Left cardiac atrium (tissue), 4 donors: ENCODE measurements at regions not wholly inside any gene's neighbourhood (a gene's known extent, or its start where the extent isn't known, plus 50 kb on each side); places are given as distances from the start of the nearest gene placed in this dataset.

Experiments
- ATAC-seq, 2 donors: fragments of 200-7000 bp; cut with Tn5 transposase; one replicate each; pipeline ENCODE4 v1.9.1; 2020; ENCODE audit warnings: mild to moderate bottlenecking in 2 of 2, moderate library complexity in 2 of 2
- DNase-seq: peaks from one replicate; pipeline ENCODE4 v3.0.0-alpha.2; 2020
- intact Hi-C, 2 donors: fragments of 100-400 bp; cut with DNase I; formaldehyde crosslinking; loops; one replicate each; pipeline versions ENCODE4 v1.14.1 to v1.15.1; 2022 to 2023
- donor health status: DM: no; HTN: yes; CAD: no.
- donor health status: DM: no; HTN: yes; CAD: no; lungs with severe emphysema.
- donor health status: DM: yes; HTN: yes; CAD: no.
- donor health status: Dilated cardiomyopathy.

DNA sequence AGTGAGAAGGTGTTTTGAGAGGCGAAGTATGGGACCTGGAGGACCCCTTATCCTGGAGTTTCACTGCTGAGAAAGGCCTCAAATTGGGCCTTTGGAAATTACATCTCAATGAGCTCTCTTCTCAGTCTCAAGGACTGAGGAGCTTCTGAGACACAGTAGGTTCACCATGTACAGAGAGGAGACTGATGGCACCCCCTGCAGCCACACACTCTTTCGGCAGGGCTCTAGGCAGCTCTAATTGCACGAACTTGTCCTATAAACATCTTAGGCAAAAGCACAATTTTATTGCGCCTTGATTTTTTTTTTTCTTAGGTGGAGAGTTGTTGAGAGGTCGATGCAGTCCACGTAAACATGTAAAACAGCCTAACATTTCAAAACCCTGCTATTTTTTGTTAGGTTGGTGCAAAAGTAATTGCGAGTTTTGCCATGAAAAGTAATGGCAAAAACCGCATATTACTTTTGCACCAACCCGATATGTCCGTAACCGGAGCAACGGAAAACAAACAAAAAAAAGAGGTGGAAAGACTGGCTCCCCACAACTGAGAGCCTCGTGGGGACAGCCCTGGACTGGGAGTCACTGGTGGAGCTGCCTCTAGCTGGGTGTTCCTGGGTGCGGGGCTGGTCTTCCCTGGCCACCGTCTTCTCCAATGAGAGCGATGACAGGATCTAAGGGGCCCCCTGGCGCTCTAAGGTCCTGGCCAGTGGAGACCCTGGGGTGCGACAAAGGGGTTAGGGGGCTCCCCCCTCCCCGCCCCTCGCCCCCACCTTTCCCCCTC lies 84.0 kb upstream of the EYA2 start:
- no peak for ATAC-seq
- no peak for DNase-seq
- intact Hi-C loops: no loop called here

DNA sequence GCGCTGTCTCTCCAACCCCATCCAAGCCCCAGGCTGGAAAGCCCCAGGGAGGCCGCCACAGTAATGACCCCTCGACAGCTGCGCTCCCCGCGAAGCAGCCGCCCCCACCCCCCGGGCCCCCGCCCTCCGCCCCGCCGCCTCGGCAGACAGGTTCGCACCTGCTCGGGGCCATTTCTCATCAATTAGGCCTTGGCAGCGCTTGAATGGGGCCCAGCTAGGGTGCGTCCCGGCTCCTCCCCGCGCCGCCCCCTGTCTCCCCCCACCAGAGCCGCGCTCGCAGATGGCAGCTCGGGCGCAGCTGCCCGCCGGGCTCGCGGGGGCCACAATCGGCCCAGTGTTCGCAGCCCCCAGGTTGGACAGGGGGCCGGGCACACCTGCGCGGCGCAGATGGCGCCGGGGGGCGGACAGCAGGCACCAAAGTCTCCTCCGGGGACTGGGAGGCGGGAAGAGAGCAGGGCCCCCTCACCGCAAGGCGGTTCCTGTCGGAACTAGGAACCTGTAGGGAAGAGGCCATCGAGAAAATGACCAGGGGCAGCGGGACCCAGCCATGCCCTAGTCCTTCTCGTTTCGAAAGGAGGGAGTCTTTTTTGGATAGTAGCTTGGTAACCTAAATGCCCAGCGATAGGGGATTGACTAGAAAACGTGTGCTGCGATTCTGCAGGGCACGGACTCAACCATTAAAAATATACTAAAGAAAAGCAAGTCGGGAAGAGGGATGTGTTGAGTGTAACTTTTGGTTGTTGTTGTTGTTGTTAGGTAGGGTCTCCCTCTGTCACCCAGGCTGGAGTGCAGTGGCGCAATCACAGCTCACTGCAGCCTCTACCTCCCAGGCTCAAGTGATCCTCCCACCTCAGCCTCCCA lies 83.2 kb upstream of the EYA2 start:
- DNase-seq (no peak), ATAC-seq (no peak)
- intact Hi-C loops: no loop called here

DNA sequence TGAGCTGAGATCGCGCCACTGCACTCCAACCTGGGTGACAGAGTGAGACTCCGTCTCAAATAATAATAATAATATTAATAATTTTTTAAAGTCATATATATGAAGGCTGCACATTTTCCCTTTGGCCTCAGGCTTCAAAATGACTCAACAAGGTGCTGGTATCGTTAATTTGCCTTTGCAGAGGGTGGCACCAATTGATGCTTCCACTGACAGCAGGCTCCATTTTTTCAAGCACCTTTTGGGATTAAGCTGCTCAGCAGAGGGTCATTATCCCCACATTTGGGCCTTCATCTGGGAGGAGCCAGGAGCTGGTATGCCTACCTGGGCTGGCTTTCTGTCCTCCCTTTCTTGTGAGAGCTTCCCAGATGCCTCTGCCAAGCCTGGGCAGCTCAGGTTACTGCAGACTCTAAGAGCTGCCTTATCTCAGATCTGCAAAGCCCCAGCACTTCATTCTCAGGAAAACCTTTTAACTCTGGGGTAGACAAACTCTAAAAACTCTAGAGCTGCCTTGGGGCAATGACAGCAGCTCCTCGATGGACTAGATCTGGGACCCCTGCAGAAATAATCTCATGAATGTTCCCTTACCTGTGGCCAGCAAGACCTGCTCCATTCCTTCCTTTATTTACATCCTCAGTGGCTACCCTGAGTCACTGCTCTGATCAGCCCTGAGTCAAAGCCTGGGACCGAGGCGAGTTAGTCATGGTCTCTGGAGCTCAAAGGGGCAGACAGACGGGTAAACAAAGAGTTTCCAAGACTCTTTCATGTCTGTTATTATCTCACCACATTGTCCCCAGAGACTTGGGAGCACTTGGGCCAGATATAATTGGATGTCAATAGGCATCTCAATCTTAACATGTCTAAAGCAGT lies 80.0 kb upstream of the EYA2 start:
- intact Hi-C loops: no loop called here

DNA sequence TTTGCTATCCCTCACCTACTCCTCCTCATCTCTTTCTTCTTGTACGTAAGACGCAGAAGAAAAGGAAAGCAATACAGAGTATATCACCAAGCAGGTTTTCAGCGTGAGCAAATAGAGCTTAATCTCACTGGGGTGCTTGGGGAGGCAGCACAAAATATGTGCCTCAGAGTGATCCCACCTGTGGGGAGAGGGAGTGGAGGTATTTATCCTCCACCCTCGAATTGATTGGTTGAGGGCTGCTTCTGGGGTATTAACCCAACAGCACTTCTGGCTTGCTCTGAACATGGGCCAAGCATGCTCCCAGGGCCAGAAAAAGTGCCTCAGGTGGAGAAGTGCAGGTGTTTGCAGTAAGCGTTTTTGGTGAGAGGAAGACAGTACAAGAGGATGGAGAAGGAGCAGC lies 78.5 kb upstream of the EYA2 start:
- DNase-seq (no peak), ATAC-seq (no peak)
- intact Hi-C loops: no loop called here

More for the DNA sequence above, 80.0 kb upstream of the EYA2 start:
- ATAC-seq: peak in 1 of 2 donors; percentile 39
- no peak for DNase-seq

DNA sequence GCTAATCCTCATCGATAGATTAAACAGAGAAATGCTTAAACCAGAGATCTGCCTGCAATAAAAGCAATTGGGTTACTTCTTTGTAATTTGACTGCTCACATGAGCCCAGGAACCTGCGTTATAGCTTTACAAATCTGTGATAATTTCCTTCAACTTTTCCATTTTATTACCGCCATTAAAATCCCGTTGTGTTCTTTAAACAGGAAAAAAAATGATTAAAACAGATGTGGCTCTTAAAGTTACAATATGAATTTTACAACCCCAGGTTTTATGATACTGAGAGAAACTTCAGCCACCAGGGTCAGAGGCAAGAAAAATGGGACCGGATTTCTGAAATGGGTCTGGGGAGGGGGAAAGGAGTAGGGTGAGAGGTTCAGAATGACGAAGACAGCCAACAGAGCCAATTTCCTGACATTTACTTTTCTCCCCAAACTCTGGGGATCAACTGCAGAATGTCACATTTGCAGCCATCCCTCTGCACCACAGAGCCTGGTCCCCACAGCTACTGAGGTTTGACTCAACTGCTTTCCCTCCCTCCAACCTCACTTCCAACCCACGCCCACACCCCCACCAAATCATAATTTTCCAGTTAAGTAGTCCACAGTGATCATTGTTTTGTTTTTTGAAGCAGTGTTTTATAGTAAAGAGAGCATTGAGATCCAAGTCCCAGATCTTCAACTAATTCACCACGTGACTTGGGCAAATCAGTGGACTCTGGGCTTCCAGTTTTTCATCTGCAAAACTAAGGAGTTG lies 77.6 kb upstream of the EYA2 start:
- intact Hi-C loops: no loop called here
- ATAC-seq (no peak), DNase-seq (no peak)

DNA sequence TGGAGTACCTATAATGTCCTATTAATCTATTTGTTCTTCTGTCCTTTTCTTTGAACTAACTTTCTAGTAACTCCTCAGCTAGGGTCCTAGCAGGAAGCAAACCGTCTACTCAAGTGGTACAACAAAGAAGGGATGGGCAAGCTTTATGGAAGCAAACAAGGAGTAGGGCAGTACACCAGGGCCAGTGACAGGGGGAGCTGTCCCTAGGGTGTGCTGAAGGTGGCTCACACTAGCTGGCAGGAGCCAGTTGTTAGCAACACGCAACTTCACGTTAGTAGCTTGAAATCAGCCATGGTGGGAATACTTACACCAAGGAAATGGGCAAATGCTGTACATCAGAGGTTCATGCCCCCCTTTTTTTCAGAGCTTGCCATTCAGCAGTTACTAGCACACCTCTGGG lies 74.0 kb upstream of the EYA2 start:
- ATAC-seq (no peak), DNase-seq (no peak)
- intact Hi-C loops: no loop called here

DNA sequence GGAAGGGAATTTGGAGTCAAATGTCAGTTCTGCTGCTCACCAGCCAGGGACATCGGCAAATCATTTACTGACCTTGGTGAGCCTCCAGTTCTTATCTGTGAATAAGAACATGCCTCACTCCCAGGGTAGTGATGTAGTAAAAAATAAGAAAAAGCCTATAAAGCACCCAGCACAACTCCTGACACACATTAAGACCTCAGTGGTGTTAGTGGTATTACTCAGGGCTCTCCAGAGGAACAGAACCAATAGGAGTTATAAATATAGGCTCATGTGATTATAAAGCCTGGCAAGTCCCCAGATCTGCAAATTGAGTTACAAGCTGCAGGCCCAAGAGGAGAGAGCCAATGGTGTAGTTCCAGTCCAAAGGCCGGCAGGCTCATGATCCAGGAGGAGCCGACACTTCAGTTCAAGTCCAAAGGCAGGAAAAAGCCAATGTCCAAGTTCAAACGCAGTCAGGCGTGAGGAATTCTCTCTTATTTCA lies 71.3 kb upstream of the EYA2 start:
- ATAC-seq (peak in 1 of 2 donors; percentile 61), DNase-seq (no peak)
- intact Hi-C loops: no loop called here

DNA sequence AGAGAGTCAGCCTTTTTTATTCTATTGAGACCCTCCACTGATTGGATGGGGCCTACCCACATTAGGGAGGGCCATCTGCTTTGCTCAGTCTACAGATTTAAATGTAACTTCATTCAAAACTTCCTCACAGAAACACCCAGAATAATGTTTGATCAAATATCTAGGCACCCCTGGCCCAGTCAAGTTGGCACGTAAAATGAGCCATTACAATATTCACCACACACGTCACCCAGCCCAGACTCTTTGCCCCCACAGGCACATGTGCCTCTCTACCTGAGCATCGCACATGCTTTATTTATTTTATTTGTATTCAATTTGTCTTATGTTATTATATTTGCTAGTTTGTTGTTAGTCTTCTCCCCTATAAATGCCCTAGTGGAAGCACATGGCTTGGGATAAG lies 70.9 kb upstream of the EYA2 start:
- intact Hi-C loops: no loop called here

DNA sequence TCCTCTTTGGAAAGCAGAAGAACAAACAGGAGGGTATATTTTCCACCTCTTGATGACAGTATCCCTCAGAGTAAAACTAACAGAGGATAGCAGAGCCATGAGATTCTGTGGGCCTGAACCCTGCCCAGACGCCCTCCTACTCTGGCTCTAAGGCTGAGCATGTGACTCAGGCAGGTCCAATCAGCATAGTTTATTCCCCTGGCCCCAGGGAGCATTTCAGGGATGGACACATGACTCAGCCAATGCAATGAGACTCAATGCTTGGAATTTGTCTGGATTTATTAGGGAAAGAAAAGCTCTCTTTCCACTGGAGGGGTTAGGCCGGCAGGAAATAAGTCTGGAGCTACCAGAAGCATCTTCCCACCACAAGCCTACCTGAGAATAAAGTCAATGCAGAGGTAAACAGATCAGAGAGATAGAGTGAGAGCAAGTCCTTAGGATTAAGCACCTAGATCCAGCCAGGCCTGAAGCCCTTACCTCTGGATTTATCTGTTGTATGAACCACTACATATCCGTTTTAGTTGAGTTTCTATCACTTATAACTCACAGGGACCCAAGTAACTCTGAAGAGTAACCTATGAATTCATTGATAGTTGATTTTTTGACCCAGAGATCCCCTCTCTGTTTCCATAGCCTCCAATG lies 68.2 kb upstream of the EYA2 start:
- DNase-seq (no peak), ATAC-seq (no peak)
- intact Hi-C loops: no loop called here

More for the DNA sequence above, 70.9 kb upstream of the EYA2 start:
- ATAC-seq (no peak), DNase-seq (no peak)

DNA sequence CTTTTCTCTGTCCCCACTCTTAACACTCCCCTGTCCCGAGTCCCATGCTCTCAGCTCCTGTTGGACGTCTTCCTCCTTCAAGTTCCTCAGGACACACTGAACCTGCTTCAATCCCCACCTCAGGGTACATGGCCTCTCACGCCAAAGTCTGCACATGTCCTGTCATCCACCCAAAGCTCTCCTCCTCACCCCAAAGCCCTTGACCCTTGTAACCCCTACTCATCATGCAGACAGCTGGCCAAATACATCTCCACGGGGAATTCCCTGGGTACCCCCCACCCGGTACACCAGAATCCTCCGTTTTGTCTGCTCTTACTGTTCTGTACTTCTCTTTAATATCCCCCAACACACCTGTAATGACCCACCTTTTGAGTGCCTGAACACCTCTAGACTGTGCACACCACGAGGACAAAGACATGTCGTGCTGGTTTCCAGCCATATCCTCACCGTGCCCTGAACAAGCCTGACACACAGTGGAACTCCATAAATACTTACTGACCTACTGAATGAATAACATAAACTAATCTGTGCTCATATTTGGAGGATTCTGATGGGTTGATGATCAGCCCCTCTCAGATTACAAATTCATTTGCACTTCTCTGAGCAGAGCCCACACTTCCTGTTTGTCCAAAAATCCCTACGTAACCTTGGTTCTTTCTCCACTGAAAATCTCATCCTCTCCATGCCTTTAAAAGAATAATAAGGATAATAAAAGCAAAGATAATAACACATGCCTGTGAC lies 66.8 kb upstream of the EYA2 start:
- DNase-seq (no peak), ATAC-seq (no peak)
- intact Hi-C loops: no loop called here

DNA sequence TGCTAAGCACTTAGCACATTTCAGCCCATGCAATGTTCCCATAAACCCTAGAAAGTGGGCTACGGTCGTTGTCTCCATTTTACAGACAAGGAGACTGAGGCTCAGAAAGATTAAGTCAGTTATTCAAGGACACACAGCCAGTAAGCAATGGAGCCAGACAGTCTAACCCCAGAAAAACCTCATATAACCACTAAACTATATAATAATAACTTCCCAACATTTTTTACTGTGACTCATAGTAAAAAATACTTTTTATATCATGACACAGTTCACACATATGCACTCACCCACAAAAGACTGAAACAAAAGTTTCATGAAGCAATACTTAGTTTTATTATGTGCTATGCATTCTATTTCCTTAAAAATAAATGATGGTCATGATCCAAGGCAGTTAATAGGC lies 66.2 kb upstream of the EYA2 start:
- DNase-seq (no peak), ATAC-seq (no peak)
- intact Hi-C loops: no loop called here

DNA sequence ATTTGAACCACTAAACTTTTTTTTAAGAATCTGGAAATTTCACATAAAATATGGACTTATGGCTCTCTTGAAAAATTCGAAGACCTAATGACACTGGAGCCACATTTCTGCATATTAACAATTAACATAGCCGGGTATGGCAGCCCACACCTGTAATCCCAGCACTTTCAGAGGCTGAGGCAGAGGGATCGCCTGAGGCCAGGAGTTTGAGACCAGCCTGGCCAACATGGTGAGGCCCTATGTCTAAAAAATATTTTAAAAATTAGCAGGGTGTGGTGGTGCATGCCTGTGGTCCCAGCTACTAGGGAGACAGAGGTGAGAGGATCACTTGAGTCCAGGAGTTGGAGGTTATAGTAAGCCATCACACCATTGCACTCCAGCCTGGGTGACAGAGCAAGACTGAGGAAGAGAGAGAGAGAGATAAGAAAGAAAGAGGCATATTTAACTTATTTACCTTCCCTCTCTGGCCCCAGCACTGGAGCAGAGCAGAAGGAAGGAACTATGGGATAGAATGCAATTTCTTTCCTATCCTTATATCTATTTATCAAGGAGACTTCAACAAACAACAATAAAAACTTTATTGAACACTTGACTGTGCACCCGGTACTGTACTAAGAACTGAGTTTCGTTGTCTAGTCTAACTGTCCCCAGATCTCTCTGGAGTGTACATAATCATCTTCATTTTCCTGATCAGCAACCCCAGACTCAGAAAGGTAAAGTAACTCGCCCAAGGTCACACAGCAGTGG lies 63.6 kb upstream of the EYA2 start:
- DNase-seq (no peak), ATAC-seq (no peak)
- intact Hi-C loops: no loop called here

DNA sequence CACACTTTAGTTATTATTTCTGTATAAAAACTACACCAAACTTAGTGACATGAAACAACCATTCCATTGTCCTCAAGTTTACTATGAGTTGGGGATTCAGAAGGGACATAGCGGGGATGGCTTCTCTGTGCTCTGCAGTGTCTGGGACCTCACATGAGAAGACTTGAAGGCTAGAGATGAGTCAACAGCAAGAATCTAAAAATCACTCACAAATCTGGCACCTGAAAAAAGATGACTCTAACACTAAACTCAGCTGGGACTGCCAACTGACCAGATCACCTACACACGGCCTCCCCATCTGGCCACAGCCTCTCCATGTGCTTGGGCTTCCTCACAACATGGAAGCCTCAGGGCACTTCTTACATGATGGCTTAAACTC lies 63.0 kb upstream of the EYA2 start:
- ATAC-seq: no peak
- intact Hi-C loops: no loop called here
- DNase-seq: no peak

DNA sequence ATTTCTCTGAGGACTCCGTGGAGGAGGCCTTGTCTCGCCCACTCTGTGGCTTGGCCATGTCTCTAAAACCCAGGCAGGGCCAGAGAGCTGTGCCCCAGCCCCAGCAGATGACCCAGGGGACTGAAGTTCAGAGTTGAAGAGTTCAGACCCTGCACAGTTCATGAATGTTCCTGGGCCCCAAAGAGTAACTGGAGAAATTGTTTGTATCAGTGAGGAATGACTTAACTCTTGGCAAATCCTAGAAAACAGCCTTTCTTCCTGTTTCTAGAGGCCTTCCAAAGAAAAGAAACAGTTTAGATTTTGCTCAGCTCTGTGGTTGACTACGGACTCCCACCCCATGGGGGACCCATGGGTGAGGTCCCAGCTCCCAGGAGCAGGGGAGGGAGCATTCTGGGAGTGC lies 62.1 kb upstream of the EYA2 start:
- no peak for DNase-seq
- ATAC-seq: no peak
- intact Hi-C loops: no loop called here

DNA sequence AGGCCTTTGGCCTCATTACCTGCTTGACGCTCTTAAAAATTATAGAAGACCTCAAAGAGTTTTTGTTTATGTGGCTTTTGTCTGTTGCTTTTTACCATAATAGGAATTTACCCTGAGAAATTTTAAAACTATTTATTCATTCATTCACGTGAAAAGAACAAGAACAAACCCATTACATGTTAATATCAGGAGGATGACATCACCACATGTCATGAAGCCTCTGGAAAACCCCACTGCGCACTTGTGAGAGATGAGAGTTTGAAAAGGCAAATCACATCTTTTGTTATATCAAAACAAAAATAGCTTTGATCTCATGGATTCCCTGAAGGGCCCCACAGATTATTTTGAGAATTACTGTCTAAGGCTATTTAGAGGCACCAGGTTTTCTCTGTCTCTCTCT lies 61.3 kb upstream of the EYA2 start:
- ATAC-seq: no peak
- intact Hi-C loops: no loop called here

DNA sequence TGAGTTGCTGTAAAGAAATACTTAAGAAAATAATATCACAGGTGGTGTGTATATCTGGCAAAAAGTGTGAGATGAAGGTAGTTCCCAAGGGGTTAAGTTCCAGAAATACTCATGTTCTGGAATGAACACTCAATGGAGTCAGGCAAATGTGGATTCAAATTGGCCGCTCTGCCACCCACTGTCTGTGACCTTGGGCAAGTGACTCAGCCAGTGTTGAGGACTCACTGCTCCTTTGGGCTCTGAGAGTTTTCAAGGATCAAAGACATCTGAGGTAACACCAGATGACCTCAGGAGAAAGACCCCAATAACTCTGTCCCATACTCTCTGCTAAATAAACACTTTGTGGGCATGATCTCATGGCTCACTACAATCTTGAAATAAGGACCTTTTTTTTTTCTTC lies 59.2 kb upstream of the EYA2 start:
- DNase-seq (no peak), ATAC-seq (no peak)
- intact Hi-C loops: no loop called here

More for the DNA sequence above, 61.3 kb upstream of the EYA2 start:
- DNase-seq: no peak

DNA sequence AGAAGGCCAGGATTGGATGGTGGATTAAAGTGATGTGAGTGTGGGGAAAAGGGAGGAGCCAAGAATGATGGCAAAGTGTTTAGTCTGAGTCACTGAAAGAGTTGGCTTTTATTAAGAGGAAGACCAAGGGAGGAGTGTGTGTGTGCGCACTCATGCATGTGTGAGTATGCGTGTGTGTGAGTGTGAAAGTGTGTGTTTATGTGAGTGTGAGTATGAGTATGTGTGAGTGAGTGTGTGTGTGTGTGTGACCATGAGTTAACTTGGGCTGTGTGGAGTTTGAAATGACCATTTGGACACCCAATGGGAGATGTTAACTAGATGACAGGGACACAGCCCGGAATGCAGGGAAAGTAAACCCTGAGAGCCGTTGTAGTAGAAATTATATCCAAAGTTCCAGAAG lies 57.6 kb upstream of the EYA2 start:
- DNase-seq (no peak), ATAC-seq (no peak)
- intact Hi-C loops: no loop called here
